ENCODE measurements at regions not wholly inside any gene's neighbourhood (a gene's known extent, or its start where the extent isn't known, plus 50 kb on each side); places are given as distances from the start of the nearest gene placed in this dataset.

GRCh38 chr7:46291050-46291438 lies 370.0 kb upstream of the IGFBP3 start:
- intact Hi-C loops (cut with micrococcal nuclease): no loop called here
- ChIA-PET CTCF (interaction anchor here (0.6 kb wide), 2 partner anchors 20 to 337 kb away, joined by 3 to 4 read pairs; no protein-coding TSS in a partner anchor), POLR2A (ENCODE audit: unreplicated experiment) (no interaction called here)
- Histone ChIP-seq H2AFZ (replicated peaks; ENCODE audit: low read length, poor library complexity) (peak overlapping the region; percentile 36), H4K8ac (ENCODE audit: low read depth in 2 of 2, low read length in 2 of 2) (peak overlapping the region; percentile 15 to 26; a peak in 2 of 4 replicates), H3K14ac (replicated peaks; ENCODE audit: low read depth, low read length) (peak overlapping the region; percentile 88; the same call in 1 of the 2 replicates), H3K56ac (ENCODE audit: extremely low read depth, insufficient read depth, low read length) (no peak overlapping the region), H3K79me1 (ENCODE audit: low read depth in 1 of 2, low read length in 2 of 2) (no peaks in the 10 kb centered on the region), H2AK5ac (ENCODE audit: low read depth, low read length) (no peak overlapping the region), H3K23ac (ENCODE audit: low read depth, low read length) (no peak overlapping the region; the same call in 1 of the 2 replicates), H3K36me3 (ENCODE audit: control insufficient read depth, insufficient read depth, low read length) (no peaks in the 10 kb centered on the region), H4K20me1 (ENCODE audit: insufficient read depth, low read length) (no peaks in the 10 kb centered on the region), H3K27ac (ENCODE audit: insufficient read depth, low read length) (no peak overlapping the region), H3K18ac (ENCODE audit: low read depth, low read length) (peak overlapping the region; percentile 51; the same call in 1 of the 2 replicates), H2BK20ac (ENCODE audit: low read depth, low read length) (peak overlapping the region; percentile 85), H2BK15ac (ENCODE audit: low read depth, low read length) (0 out of 3 replicates have a peak overlapping the region, but pooled peaks have one; percentile 9), H3K9me1 (ENCODE audit: insufficient read depth, low read length) (peaks cover 10% of the 10 kb centered on the region), H4K91ac (ENCODE audit: insufficient read depth, low read depth, low read length) (peak overlapping the region; percentile 68; the same call in 1 of the 2 replicates), H4K5ac (ENCODE audit: low read depth, low read length) (peak overlapping the region; percentile 1; the same call in 1 of the 2 replicates), H3K27me3 (ENCODE audit: control insufficient read depth, insufficient read depth, low read length) (no peaks in the 10 kb centered on the region), H3K9me3 (ENCODE audit: control insufficient read depth, insufficient read depth, low read length) (no peaks in the 10 kb centered on the region), H2BK5ac (ENCODE audit: low read depth, low read length, poor library complexity, severe bottlenecking) (peak overlapping the region; percentile 43), H3K9ac (ENCODE audit: low read depth, low read length) (no peak overlapping the region), H2AK9ac (replicated peaks; ENCODE audit: low read depth, low read length, poor library complexity) (peak overlapping the region; percentile 22), H2BK120ac (ENCODE audit: low read depth, low read length) (peak overlapping the region; percentile 75), H3K4me3 (ENCODE audit: insufficient read depth, low read depth, low read length) (no peak overlapping the region), H3K4ac (ENCODE audit: low read depth, low read length) (peak overlapping the region; percentile 53), H3K4me2 (ENCODE audit: low read depth, low read length) (peak overlapping the region; percentile 8; the same call in 1 of the 2 replicates), H3K4me1 (ENCODE audit: control insufficient read depth, insufficient read depth, low read length) (peaks cover 18% of the 10 kb centered on the region)
- DNase-seq (peak; percentile 54), ATAC-seq (ENCODE audit: low read depth) (peak; percentile 32; the same call in 1 of the 2 replicates)
- no TSS peak for BruUV-seq (replicated peaks)
- dilution Hi-C loops (cut with HindIII; ENCODE audit: low sequenced_read_pairs, unreplicated experiment): no loop called here
- no CpG with 5 or more reads among the region's 5 CpGs for WGBS, 2 experiments (ENCODE audit: extremely low coverage in 2 of 2, insufficient read length in 1 of 2)
- TF ChIP-seq NFE2L2 (IDR thresholded peaks at IDR 0.05; ENCODE audit: low read depth, low read length): no peak
- no peak for TF ChIP-seq MXI1 (IDR thresholded peaks at IDR 0.05; ENCODE audit: borderline replicate concordance, low read depth, low read length)
- no peak for TF ChIP-seq MAFK (IDR thresholded peaks at IDR 0.05; ENCODE audit: low read depth, low read length)
- TF ChIP-seq, protein P1, sequence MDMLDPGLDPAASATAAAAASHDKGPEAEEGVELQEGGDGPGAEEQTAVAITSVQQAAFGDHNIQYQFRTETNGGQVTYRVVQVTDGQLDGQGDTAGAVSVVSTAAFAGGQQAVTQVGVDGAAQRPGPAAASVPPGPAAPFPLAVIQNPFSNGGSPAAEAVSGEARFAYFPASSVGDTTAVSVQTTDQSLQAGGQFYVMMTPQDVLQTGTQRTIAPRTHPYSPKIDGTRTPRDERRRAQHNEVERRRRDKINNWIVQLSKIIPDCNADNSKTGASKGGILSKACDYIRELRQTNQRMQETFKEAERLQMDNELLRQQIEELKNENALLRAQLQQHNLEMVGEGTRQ (IDR thresholded peaks at IDR 0.05; ENCODE audit: low read depth, low read length): no peak
- no peak for TF ChIP-seq RCOR1 (IDR thresholded peaks at IDR 0.05; ENCODE audit: insufficient replicate concordance, low read length)
- TF ChIP-seq RFX5 (IDR thresholded peaks at IDR 0.05; ENCODE audit: low read depth, low read length): no peak
- TF ChIP-seq, protein P2, sequence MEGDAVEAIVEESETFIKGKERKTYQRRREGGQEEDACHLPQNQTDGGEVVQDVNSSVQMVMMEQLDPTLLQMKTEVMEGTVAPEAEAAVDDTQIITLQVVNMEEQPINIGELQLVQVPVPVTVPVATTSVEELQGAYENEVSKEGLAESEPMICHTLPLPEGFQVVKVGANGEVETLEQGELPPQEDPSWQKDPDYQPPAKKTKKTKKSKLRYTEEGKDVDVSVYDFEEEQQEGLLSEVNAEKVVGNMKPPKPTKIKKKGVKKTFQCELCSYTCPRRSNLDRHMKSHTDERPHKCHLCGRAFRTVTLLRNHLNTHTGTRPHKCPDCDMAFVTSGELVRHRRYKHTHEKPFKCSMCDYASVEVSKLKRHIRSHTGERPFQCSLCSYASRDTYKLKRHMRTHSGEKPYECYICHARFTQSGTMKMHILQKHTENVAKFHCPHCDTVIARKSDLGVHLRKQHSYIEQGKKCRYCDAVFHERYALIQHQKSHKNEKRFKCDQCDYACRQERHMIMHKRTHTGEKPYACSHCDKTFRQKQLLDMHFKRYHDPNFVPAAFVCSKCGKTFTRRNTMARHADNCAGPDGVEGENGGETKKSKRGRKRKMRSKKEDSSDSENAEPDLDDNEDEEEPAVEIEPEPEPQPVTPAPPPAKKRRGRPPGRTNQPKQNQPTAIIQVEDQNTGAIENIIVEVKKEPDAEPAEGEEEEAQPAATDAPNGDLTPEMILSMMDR (conservative IDR thresholded peaks at IDR 0.05; ENCODE audit: low read depth, low read length): no peak
- TF ChIP-seq RAD21 (IDR thresholded peaks at IDR 0.05; ENCODE audit: low read length): no peak
- no peak for TF ChIP-seq CHD1 (IDR thresholded peaks at IDR 0.05; ENCODE audit: low read depth, low read length)
- TF ChIP-seq, protein P3, sequence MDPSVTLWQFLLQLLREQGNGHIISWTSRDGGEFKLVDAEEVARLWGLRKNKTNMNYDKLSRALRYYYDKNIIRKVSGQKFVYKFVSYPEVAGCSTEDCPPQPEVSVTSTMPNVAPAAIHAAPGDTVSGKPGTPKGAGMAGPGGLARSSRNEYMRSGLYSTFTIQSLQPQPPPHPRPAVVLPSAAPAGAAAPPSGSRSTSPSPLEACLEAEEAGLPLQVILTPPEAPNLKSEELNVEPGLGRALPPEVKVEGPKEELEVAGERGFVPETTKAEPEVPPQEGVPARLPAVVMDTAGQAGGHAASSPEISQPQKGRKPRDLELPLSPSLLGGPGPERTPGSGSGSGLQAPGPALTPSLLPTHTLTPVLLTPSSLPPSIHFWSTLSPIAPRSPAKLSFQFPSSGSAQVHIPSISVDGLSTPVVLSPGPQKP (IDR thresholded peaks at IDR 0.05; ENCODE audit: borderline replicate concordance, low read depth, low read length): no peak
- no peak for TF ChIP-seq FOS (IDR thresholded peaks at IDR 0.05; ENCODE audit: low read depth, low read length)
- no peak for TF ChIP-seq SMC3 (IDR thresholded peaks at IDR 0.05; ENCODE audit: low read depth, low read length)
- in situ Hi-C loops (cut with MboI; ENCODE audit: low sequenced_read_pairs): no loop called here

Measured in IMR-90 (cell line).